SK-N-SH treated with all-trans-retinoic acid at 6 μM for 48 hours (cell line): ENCODE measurements at regions not wholly inside any gene's neighbourhood (a gene's known extent, or its start where the extent isn't known, plus 50 kb on each side); places are given as distances from the start of the nearest gene placed in this dataset.

Experiments used
- ARNTL ChIP-seq: fragments of 450-650 bp; formaldehyde crosslinking; IDR thresholded peaks from 2 replicates; pipeline ENCODE4 v1.5.0; 2020; ENCODE audit warnings: low read depth, mild to moderate bottlenecking, moderate library complexity, borderline replicate concordance
- CSDC2 ChIP-seq: fragments of 250-450 bp; sonication (Bioruptor Pico); IDR thresholded peaks from 2 replicates; pipeline ENCODE4 v1.5.0; 2020; ENCODE audit warnings: mild to moderate bottlenecking, moderate library complexity
- ISL1 ChIP-seq: fragments of 250-450 bp; sonication (Bioruptor Pico); IDR thresholded peaks from 2 replicates; pipeline ENCODE4 v2.1.2; 2022; ENCODE audit warnings: mild to moderate bottlenecking, moderate library complexity
- ZFP30 ChIP-seq: fragments of 450-650 bp; formaldehyde crosslinking; IDR thresholded peaks from 2 replicates; pipeline ENCODE4 v1.5.0; 2022; ENCODE audit warnings: mild to moderate bottlenecking, moderate library complexity
- ZNF70 ChIP-seq: fragments of 450-650 bp; formaldehyde crosslinking; IDR thresholded peaks from 2 replicates; pipeline ENCODE4 v1.5.0; 2020; ENCODE audit warnings: mild to moderate bottlenecking, moderate library complexity

GRCh38 chr6:44620922-44621321 lies 233.4 kb downstream of the CDC5L start:
- TF ChIP-seq ARNTL (CRISPR knock-in tag) (no peak), ZNF70 (no peak), CSDC2 (no peak), ISL1 (CRISPR knock-in tag) (no peak), ZFP30 (CRISPR knock-in tag) (no peak)
